ENCODE measurements at regions not wholly inside any gene's neighbourhood (a gene's known extent, or its start where the extent isn't known, plus 50 kb on each side); places are given as distances from the start of the nearest gene placed in this dataset.

GRCh38 chr15:66933932-66934867 lies 131.2 kb upstream of the SMAD3 start:
- DNase-seq: no peak

- no peak for DNase-seq
Measured at GRCh38 chr15:66934868-66935520, 130.4 kb upstream of the SMAD3 start.

GRCh38 chr15:66935688-66936087 lies 129.7 kb upstream of the SMAD3 start:
- DNase-seq: no peak

GRCh38 chr15:66936109-66936860 lies 129.1 kb upstream of the SMAD3 start:
- no peak for DNase-seq

- DNase-seq: no peak
Measured at GRCh38 chr15:66936861-66937582, 128.4 kb upstream of the SMAD3 start.

- DNase-seq: no peak
Measured at GRCh38 chr15:66937588-66937987, 127.8 kb upstream of the SMAD3 start.

- DNase-seq: no peak
Measured at GRCh38 chr15:66938114-66938830, 127.1 kb upstream of the SMAD3 start.

GRCh38 chr15:66939016-66939415 lies 126.4 kb upstream of the SMAD3 start:
- no peak for DNase-seq

GRCh38 chr15:66939451-66940023 lies 125.9 kb upstream of the SMAD3 start:
- DNase-seq: no peak

GRCh38 chr15:66940368-66940767 lies 125.0 kb upstream of the SMAD3 start:
- DNase-seq: no peak

- DNase-seq: no peak
Measured at GRCh38 chr15:66941108-66941711, 124.2 kb upstream of the SMAD3 start.

GRCh38 chr15:66941791-66942190 lies 123.6 kb upstream of the SMAD3 start:
- no peak for DNase-seq

- DNase-seq: no peak
Measured at GRCh38 chr15:66942649-66943390, 122.6 kb upstream of the SMAD3 start.

GRCh38 chr15:66943456-66944095 lies 121.8 kb upstream of the SMAD3 start:
- DNase-seq: no peak

GRCh38 chr15:66944121-66944520 lies 121.3 kb upstream of the SMAD3 start:
- no peak for DNase-seq

- DNase-seq: no peak
Measured at GRCh38 chr15:66945286-66945685, 120.1 kb upstream of the SMAD3 start.

- no peak for DNase-seq
Measured at GRCh38 chr15:66945842-66946241, 119.6 kb upstream of the SMAD3 start.

GRCh38 chr15:66946578-66947164 lies 118.7 kb upstream of the SMAD3 start:
- DNase-seq: peak; percentile 68

GRCh38 chr15:66947471-66947870 lies 117.9 kb upstream of the SMAD3 start:
- no peak for DNase-seq

- DNase-seq: no peak
Measured at GRCh38 chr15:66948294-66948693, 117.1 kb upstream of the SMAD3 start.

Data from activated CD4-positive, alpha-beta T cell treated with anti-CD3 and anti-CD28 coated beads for 1 hour (primary cell).